ENCODE measurements at regions not wholly inside any gene's neighbourhood (a gene's known extent, or its start where the extent isn't known, plus 50 kb on each side); places are given as distances from the start of the nearest gene placed in this dataset.

DNA sequence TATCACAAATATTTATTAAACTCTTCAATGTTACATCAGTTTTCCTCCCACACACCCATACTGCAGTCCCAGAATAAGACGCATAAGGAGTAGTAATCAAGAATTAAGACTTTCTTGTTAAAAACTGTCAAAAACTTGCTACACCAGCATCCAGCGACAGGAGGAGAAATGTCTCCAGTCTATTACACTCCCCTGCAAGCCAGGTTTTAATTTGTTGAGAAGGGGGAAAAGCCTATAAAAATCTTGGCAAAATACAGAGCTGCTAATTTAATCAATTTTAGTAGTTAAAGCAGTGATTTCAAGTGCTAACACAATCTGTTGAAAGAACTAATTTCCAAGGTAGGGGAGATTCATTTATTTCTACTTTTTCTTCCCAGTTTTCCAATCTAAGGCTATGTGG lies 102.0 kb upstream of the MED13 start:
- DNase-seq (ENCODE audit: low spot score) = no peak
- H3K79me2 ChIP-seq (replicated peaks; ENCODE audit: insufficient read depth) = no peaks in the 10 kb centered on the region
- peaks cover 2% of the 10 kb centered on the region for H3K27me3 Mint-ChIP-seq (ENCODE audit: insufficient read depth, low read depth, poor library complexity)

More for the DNA sequence above, 102.0 kb upstream of the MED13 start:
- ATAC-seq = no peak
- H3K27ac ChIP-seq (ENCODE audit: low read depth) = no peak overlapping the region
- H3K4me1 ChIP-seq (ENCODE audit: insufficient read depth) = no peaks in the 10 kb centered on the region
- no peaks in the 10 kb centered on the region for H3K9me2 ChIP-seq (ENCODE audit: insufficient read depth)
- no peak overlapping the region; the same call in 1 of the 2 replicates for H2AFZ ChIP-seq
- no peaks in the 10 kb centered on the region for H3K27me3 ChIP-seq (ENCODE audit: insufficient read depth)
- H3K36me3 ChIP-seq (ENCODE audit: insufficient read depth) = no peaks in the 10 kb centered on the region
- H3K4me3 Mint-ChIP-seq = no peak overlapping the region
- no peaks in the 10 kb centered on the region for H4K20me1 ChIP-seq (replicated peaks; ENCODE audit: insufficient read depth)
- no peaks in the 10 kb centered on the region for H3K4me1 Mint-ChIP-seq
- no peaks in the 10 kb centered on the region for H3F3A ChIP-seq (replicated peaks; ENCODE audit: low read depth)
- no peaks in the 10 kb centered on the region for H3K9me3 Mint-ChIP-seq
- H3K4me2 ChIP-seq = no peak overlapping the region
- H3K36me3 Mint-ChIP-seq (ENCODE audit: low read depth) = no peaks in the 10 kb centered on the region
- H3K27ac Mint-ChIP-seq = no peak overlapping the region
- no peak overlapping the region for H3K4me3 ChIP-seq
- TF ChIP-seq NANOG (IDR thresholded peaks at IDR 0.05; ENCODE audit: borderline replicate concordance) (no peak), JUNB (IDR thresholded peaks at IDR 0.05; ENCODE audit: unreplicated experiment) (no peak), ZNF331 (CRISPR knock-in tag; IDR thresholded peaks at IDR 0.05; ENCODE audit: low read depth) (no peak)
- TF ChIP-seq, protein P1, sequence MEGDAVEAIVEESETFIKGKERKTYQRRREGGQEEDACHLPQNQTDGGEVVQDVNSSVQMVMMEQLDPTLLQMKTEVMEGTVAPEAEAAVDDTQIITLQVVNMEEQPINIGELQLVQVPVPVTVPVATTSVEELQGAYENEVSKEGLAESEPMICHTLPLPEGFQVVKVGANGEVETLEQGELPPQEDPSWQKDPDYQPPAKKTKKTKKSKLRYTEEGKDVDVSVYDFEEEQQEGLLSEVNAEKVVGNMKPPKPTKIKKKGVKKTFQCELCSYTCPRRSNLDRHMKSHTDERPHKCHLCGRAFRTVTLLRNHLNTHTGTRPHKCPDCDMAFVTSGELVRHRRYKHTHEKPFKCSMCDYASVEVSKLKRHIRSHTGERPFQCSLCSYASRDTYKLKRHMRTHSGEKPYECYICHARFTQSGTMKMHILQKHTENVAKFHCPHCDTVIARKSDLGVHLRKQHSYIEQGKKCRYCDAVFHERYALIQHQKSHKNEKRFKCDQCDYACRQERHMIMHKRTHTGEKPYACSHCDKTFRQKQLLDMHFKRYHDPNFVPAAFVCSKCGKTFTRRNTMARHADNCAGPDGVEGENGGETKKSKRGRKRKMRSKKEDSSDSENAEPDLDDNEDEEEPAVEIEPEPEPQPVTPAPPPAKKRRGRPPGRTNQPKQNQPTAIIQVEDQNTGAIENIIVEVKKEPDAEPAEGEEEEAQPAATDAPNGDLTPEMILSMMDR (conservative IDR thresholded peaks at IDR 0.05; ENCODE audit: low read depth in 2 of 2) = no peak
- TF ChIP-seq, protein P2, sequence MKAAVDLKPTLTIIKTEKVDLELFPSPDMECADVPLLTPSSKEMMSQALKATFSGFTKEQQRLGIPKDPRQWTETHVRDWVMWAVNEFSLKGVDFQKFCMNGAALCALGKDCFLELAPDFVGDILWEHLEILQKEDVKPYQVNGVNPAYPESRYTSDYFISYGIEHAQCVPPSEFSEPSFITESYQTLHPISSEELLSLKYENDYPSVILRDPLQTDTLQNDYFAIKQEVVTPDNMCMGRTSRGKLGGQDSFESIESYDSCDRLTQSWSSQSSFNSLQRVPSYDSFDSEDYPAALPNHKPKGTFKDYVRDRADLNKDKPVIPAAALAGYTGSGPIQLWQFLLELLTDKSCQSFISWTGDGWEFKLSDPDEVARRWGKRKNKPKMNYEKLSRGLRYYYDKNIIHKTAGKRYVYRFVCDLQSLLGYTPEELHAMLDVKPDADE (IDR thresholded peaks at IDR 0.05) = no peak
- TF ChIP-seq, protein P3, sequence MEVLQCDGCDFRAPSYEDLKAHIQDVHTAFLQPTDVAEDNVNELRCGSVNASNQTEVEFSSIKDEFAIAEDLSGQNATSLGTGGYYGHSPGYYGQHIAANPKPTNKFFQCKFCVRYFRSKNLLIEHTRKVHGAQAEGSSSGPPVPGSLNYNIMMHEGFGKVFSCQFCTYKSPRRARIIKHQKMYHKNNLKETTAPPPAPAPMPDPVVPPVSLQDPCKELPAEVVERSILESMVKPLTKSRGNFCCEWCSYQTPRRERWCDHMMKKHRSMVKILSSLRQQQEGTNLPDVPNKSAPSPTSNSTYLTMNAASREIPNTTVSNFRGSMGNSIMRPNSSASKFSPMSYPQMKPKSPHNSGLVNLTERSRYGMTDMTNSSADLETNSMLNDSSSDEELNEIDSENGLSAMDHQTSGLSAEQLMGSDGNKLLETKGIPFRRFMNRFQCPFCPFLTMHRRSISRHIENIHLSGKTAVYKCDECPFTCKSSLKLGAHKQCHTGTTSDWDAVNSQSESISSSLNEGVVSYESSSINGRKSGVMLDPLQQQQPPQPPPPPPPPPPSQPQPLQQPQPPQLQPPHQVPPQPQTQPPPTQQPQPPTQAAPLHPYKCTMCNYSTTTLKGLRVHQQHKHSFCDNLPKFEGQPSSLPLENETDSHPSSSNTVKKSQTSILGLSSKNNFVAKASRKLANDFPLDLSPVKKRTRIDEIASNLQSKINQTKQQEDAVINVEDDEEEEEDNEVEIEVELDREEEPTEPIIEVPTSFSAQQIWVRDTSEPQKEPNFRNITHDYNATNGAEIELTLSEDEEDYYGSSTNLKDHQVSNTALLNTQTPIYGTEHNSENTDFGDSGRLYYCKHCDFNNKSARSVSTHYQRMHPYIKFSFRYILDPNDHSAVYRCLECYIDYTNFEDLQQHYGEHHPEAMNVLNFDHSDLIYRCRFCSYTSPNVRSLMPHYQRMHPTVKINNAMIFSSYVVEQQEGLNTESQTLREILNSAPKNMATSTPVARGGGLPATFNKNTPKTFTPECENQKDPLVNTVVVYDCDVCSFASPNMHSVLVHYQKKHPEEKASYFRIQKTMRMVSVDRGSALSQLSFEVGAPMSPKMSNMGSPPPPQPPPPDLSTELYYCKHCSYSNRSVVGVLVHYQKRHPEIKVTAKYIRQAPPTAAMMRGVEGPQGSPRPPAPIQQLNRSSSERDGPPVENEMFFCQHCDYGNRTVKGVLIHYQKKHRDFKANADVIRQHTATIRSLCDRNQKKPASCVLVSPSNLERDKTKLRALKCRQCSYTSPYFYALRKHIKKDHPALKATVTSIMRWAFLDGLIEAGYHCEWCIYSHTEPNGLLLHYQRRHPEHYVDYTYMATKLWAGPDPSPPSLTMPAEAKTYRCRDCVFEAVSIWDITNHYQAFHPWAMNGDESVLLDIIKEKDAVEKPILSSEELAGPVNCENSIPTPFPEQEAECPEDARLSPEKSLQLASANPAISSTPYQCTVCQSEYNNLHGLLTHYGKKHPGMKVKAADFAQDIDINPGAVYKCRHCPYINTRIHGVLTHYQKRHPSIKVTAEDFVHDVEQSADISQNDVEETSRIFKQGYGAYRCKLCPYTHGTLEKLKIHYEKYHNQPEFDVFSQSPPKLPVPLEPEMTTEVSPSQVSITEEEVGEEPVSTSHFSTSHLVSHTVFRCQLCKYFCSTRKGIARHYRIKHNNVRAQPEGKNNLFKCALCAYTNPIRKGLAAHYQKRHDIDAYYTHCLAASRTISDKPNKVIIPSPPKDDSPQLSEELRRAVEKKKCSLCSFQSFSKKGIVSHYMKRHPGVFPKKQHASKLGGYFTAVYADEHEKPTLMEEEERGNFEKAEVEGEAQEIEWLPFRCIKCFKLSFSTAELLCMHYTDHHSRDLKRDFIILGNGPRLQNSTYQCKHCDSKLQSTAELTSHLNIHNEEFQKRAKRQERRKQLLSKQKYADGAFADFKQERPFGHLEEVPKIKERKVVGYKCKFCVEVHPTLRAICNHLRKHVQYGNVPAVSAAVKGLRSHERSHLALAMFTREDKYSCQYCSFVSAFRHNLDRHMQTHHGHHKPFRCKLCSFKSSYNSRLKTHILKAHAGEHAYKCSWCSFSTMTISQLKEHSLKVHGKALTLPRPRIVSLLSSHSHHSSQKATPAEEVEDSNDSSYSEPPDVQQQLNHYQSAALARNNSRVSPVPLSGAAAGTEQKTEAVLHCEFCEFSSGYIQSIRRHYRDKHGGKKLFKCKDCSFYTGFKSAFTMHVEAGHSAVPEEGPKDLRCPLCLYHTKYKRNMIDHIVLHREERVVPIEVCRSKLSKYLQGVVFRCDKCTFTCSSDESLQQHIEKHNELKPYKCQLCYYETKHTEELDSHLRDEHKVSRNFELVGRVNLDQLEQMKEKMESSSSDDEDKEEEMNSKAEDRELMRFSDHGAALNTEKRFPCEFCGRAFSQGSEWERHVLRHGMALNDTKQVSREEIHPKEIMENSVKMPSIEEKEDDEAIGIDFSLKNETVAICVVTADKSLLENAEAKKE (CRISPR knock-in tag; IDR thresholded peaks at IDR 0.05) = no peak
- TF ChIP-seq, protein P4, sequence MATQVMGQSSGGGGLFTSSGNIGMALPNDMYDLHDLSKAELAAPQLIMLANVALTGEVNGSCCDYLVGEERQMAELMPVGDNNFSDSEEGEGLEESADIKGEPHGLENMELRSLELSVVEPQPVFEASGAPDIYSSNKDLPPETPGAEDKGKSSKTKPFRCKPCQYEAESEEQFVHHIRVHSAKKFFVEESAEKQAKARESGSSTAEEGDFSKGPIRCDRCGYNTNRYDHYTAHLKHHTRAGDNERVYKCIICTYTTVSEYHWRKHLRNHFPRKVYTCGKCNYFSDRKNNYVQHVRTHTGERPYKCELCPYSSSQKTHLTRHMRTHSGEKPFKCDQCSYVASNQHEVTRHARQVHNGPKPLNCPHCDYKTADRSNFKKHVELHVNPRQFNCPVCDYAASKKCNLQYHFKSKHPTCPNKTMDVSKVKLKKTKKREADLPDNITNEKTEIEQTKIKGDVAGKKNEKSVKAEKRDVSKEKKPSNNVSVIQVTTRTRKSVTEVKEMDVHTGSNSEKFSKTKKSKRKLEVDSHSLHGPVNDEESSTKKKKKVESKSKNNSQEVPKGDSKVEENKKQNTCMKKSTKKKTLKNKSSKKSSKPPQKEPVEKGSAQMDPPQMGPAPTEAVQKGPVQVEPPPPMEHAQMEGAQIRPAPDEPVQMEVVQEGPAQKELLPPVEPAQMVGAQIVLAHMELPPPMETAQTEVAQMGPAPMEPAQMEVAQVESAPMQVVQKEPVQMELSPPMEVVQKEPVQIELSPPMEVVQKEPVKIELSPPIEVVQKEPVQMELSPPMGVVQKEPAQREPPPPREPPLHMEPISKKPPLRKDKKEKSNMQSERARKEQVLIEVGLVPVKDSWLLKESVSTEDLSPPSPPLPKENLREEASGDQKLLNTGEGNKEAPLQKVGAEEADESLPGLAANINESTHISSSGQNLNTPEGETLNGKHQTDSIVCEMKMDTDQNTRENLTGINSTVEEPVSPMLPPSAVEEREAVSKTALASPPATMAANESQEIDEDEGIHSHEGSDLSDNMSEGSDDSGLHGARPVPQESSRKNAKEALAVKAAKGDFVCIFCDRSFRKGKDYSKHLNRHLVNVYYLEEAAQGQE (IDR thresholded peaks at IDR 0.05; ENCODE audit: unreplicated experiment) = no peak
